Vagina (tissue), 2 donors: ENCODE measurements at regions not wholly inside any gene's neighbourhood (a gene's known extent, or its start where the extent isn't known, plus 50 kb on each side); places are given as distances from the start of the nearest gene placed in this dataset.

ENCODE experiments used
- POLR2A ChIP-seq, 2 donors: fragments of 450-650 bp; IDR thresholded peaks; one replicate each; pipeline ENCODE4 v1.6.1; 2017; ENCODE audit warnings: antibody characterized with exemption in 2 of 2, mild to moderate bottlenecking in 2 of 2, moderate library complexity in 2 of 2
- POLR2AphosphoS5 ChIP-seq, 2 donors: sonication (generic); formaldehyde crosslinking; IDR thresholded peaks; one replicate each; pipeline ENCODE4 v1.9.0; 2017; ENCODE audit warnings: antibody characterized with exemption in 2 of 2, mild to moderate bottlenecking in 2 of 2, low read depth in 1 of 2; ENCODE audit not compliant: insufficient read depth in 1 of 2
- TF ChIP-seq, protein P1 (sequence below), 3 experiments: fragments of 450-650 bp in 2 of 3; fragments of 200-600 bp in 1 of 3; sonication (generic) in 1 of 3; IDR thresholded peaks; one replicate each; pipeline ENCODE4 v1.5.1; 2017 to 2019; ENCODE audit warnings: antibody characterized with exemption in 3 of 3, mild to moderate bottlenecking in 2 of 3, moderate library complexity in 2 of 3

DNA sequence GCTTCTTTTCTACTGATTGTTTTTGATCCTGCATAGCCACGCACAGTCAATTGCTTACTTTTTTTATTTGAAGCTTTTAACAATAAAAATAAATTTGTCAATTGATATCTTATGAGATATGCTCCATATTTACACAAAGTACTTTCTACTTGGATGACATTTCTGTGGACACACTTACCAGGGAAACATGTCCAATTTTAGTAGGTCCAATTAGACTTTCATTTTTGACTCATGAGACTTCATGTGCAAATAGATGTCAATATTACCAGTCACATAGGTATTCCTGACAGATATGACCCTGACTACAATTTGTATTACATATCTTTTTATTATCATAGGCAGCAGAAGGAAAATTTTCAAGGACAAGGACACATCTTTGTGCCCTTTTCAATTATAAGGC is 219.9 kb upstream of the ANKRD50 start:
- TF ChIP-seq POLR2AphosphoS5 (IDR thresholded peaks at IDR 0.05; ENCODE audit: insufficient read depth in 1 of 2, low read depth in 1 of 2) (no peak), POLR2A (IDR thresholded peaks at IDR 0.05) (no peak)
- TF ChIP-seq, protein P1, sequence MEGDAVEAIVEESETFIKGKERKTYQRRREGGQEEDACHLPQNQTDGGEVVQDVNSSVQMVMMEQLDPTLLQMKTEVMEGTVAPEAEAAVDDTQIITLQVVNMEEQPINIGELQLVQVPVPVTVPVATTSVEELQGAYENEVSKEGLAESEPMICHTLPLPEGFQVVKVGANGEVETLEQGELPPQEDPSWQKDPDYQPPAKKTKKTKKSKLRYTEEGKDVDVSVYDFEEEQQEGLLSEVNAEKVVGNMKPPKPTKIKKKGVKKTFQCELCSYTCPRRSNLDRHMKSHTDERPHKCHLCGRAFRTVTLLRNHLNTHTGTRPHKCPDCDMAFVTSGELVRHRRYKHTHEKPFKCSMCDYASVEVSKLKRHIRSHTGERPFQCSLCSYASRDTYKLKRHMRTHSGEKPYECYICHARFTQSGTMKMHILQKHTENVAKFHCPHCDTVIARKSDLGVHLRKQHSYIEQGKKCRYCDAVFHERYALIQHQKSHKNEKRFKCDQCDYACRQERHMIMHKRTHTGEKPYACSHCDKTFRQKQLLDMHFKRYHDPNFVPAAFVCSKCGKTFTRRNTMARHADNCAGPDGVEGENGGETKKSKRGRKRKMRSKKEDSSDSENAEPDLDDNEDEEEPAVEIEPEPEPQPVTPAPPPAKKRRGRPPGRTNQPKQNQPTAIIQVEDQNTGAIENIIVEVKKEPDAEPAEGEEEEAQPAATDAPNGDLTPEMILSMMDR (IDR thresholded peaks at IDR 0.05), result no peak
